GM12892 (cell line): ENCODE measurements at regions not wholly inside any gene's neighbourhood (a gene's known extent, or its start where the extent isn't known, plus 50 kb on each side); places are given as distances from the start of the nearest gene placed in this dataset.

Source experiments
- POLR2A ChIP-seq: IDR thresholded peaks from 2 replicates; pipeline ENCODE4 v1.6.1; 2011; ENCODE audit warnings: low read depth, low read length, control low read depth
- POLR2AphosphoS5 ChIP-seq: IDR thresholded peaks from 2 replicates; pipeline ENCODE4 v1.6.1; 2011; ENCODE audit warnings: low read depth, low read length, control low read depth
- TAF1 ChIP-seq: IDR thresholded peaks from 2 replicates; pipeline ENCODE4 v1.6.1; 2011; ENCODE audit warnings: low read depth, mild to moderate bottlenecking, control low read depth, low read length, borderline replicate concordance

GRCh38 chr14:86797075-86797351, 1196.0 kb downstream of the GALC start:
- no peak for TF ChIP-seq POLR2AphosphoS5
- TF ChIP-seq POLR2A = no peak
- TF ChIP-seq TAF1 = no peak
